Testis (tissue), 2 donors: ENCODE measurements at regions not wholly inside any gene's neighbourhood (a gene's known extent, or its start where the extent isn't known, plus 50 kb on each side); places are given as distances from the start of the nearest gene placed in this dataset.

Source experiments
- POLR2A ChIP-seq: fragments of 450-650 bp; IDR thresholded peaks from one replicate; pipeline ENCODE4 v1.6.1; 2017; ENCODE audit warnings: antibody characterized with exemption, mild to moderate bottlenecking, moderate library complexity
- TF ChIP-seq, protein P1 (sequence below), 3 experiments: fragments of 450-650 bp in 2 of 3; fragments of 200-600 bp in 1 of 3; sonication (generic) in 1 of 3; IDR thresholded peaks; one replicate each; pipeline ENCODE4 v1.5.1; 2016 to 2019; ENCODE audit warnings: antibody characterized with exemption in 3 of 3, mild to moderate bottlenecking in 2 of 3, moderate library complexity in 1 of 3

DNA sequence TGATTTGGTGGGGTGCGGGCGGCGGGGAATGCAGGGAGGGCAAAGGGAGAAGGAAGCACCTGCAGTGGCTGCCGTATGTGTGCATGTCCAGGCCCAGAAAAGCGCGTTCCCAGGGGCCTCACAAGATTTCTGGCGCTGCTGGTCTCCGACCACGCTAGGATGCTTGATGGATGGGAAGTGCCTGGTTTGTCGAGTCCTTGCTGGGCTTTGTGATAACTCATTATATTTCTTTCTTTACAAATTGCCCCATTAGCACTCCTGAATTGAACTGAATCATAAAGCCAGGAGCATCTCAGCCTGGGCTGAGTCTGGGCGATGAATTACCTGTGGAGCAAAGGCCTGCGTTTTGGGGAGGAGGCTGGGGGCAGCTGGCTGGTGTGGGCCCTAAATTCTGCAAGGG, 69.2 kb upstream of the LMO1 start:
- no peak for TF ChIP-seq POLR2A
- TF ChIP-seq, protein P1, sequence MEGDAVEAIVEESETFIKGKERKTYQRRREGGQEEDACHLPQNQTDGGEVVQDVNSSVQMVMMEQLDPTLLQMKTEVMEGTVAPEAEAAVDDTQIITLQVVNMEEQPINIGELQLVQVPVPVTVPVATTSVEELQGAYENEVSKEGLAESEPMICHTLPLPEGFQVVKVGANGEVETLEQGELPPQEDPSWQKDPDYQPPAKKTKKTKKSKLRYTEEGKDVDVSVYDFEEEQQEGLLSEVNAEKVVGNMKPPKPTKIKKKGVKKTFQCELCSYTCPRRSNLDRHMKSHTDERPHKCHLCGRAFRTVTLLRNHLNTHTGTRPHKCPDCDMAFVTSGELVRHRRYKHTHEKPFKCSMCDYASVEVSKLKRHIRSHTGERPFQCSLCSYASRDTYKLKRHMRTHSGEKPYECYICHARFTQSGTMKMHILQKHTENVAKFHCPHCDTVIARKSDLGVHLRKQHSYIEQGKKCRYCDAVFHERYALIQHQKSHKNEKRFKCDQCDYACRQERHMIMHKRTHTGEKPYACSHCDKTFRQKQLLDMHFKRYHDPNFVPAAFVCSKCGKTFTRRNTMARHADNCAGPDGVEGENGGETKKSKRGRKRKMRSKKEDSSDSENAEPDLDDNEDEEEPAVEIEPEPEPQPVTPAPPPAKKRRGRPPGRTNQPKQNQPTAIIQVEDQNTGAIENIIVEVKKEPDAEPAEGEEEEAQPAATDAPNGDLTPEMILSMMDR (IDR thresholded peaks at IDR 0.05), result no peak
